PFSK-1 (cell line): ENCODE measurements at regions not wholly inside any gene's neighbourhood (a gene's known extent, or its start where the extent isn't known, plus 50 kb on each side); places are given as distances from the start of the nearest gene placed in this dataset.

Experiments
- FOXP2 ChIP-seq: optimal IDR thresholded peaks from 2 replicates; pipeline ENCODE3; 2011; ENCODE audit warnings: borderline replicate concordance, control low read depth, inconsistent platforms; ENCODE audit not compliant: insufficient read depth; ENCODE audit errors: extremely low read length, extremely low read depth
- POLR2AphosphoS5 ChIP-seq: IDR thresholded peaks from 2 replicates; pipeline ENCODE4 v1.6.1; 2012; ENCODE audit warnings: low read depth, mild to moderate bottlenecking, control low read depth, low read length, moderate library complexity
- SIN3A ChIP-seq: IDR thresholded peaks from 2 replicates; pipeline ENCODE4 v1.6.1; 2012; ENCODE audit warnings: mild to moderate bottlenecking, low read length, moderate library complexity, borderline replicate concordance; ENCODE audit not compliant: insufficient read depth
- TF ChIP-seq, protein P1 (sequence below), 2 experiments: IDR thresholded peaks; 2 replicates each; pipeline versions ENCODE4 v1.6.1 to v1.8.0; 2011 to 2012; ENCODE audit warnings: low read depth in 2 of 2, low read length in 2 of 2, control low read depth in 1 of 2, inconsistent platforms in 1 of 2, mild to moderate bottlenecking in 1 of 2, moderate library complexity in 1 of 2; ENCODE audit not compliant: insufficient read depth in 1 of 2

DNA sequence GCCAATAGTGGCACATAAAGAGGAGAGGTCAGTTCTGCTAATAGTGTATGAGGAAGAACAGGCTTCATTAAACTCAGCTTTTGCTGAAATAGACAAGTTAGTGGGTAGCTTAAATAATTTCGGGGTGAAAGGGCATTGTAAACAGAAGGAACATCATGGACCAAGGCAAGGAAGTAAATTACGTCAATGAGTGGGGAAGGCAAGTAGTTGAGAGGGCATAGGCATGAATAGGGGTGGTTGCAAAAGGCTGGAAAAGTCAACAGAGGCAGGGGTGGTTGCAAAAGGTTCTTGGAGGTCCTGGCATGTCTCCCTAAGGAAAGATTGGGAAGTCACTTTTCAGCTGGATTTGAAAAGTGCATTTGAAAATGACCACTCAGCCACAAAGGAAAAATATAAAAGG is 383.3 kb upstream of the RPS23 start:
- no peak for TF ChIP-seq FOXP2
- TF ChIP-seq POLR2AphosphoS5 = no peak
- TF ChIP-seq, protein P1, sequence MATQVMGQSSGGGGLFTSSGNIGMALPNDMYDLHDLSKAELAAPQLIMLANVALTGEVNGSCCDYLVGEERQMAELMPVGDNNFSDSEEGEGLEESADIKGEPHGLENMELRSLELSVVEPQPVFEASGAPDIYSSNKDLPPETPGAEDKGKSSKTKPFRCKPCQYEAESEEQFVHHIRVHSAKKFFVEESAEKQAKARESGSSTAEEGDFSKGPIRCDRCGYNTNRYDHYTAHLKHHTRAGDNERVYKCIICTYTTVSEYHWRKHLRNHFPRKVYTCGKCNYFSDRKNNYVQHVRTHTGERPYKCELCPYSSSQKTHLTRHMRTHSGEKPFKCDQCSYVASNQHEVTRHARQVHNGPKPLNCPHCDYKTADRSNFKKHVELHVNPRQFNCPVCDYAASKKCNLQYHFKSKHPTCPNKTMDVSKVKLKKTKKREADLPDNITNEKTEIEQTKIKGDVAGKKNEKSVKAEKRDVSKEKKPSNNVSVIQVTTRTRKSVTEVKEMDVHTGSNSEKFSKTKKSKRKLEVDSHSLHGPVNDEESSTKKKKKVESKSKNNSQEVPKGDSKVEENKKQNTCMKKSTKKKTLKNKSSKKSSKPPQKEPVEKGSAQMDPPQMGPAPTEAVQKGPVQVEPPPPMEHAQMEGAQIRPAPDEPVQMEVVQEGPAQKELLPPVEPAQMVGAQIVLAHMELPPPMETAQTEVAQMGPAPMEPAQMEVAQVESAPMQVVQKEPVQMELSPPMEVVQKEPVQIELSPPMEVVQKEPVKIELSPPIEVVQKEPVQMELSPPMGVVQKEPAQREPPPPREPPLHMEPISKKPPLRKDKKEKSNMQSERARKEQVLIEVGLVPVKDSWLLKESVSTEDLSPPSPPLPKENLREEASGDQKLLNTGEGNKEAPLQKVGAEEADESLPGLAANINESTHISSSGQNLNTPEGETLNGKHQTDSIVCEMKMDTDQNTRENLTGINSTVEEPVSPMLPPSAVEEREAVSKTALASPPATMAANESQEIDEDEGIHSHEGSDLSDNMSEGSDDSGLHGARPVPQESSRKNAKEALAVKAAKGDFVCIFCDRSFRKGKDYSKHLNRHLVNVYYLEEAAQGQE (IDR thresholded peaks at IDR 0.05; ENCODE audit: insufficient read depth in 1 of 2, low read depth in 2 of 2, low read length in 2 of 2) = no peak
- no peak for TF ChIP-seq SIN3A
